HepG2 (cell line): ENCODE measurements at regions not wholly inside any gene's neighbourhood (a gene's known extent, or its start where the extent isn't known, plus 50 kb on each side); places are given as distances from the start of the nearest gene placed in this dataset.

Experiments
- ATAC-seq: fragments of 200-7000 bp; cut with Tn5 transposase; 3 replicates; pipeline ENCODE4 v1.9.1; 2020; ENCODE audit warnings: mild to moderate bottlenecking, moderate library complexity
- BruUV-seq: library from RNA; stranded (reverse); fragments of 400-500 nt; replicated peaks from 2 replicates; lab custom pipeline; 2021; lab: Mats Ljungman, UMichigan
- CTCF ChIA-PET: fragments of 300-600 bp; formaldehyde crosslinking; extraction: SDS; loops from one replicate; lab custom pipeline; 2021; ENCODE audit warnings: low total read pairs, inconsistent platforms, low intra/inter-chr PET ratio; lab: Yijun Ruan, JAX
- POLR2A ChIA-PET: fragments of 350-600 bp; sonication (Branson Sonifier 250); formaldehyde crosslinking; loops from one replicate; lab custom pipeline; 2020; ENCODE audit warnings: antibody characterized with exemption, inconsistent platforms; lab: Yijun Ruan, JAX
- DNase-seq: peaks from one replicate; pipeline ENCODE4 v3.0.0-alpha.2; 2015; ENCODE audit warnings: low spot score
- FAIRE-seq: peaks from 3 replicates; lab custom pipeline; 2011; peaks lifted over from hg19 to GRCh38; lab: Jason Lieb, UNC
- H2AFZ ChIP-seq: one replicate; pipeline ENCODE4 v1.6.1; 2011; ENCODE audit warnings: low read length, inconsistent platforms
- H3K27ac ChIP-seq: fragments of 300-600 bp; 3 replicates; pipeline ENCODE4 v1.8.0; 2011; ENCODE audit warnings: mixed run types, mild to moderate bottlenecking, mixed read lengths, low read length, inconsistent platforms; ENCODE audit not compliant: insufficient read depth; ENCODE audit errors: extremely low read length
- H3K27me3 ChIP-seq, 2 experiments: fragments of 200-600 bp in 1 of 2; 2 replicates in 1 of 2; 3 replicates in 1 of 2; pipeline versions ENCODE4 v1.6.0 to v1.8.0; 2011; ENCODE audit warnings: low read length in 2 of 2, mild to moderate bottlenecking in 2 of 2, moderate library complexity in 2 of 2, inconsistent platforms in 1 of 2; ENCODE audit not compliant: insufficient read depth in 2 of 2, control insufficient read depth in 1 of 2
- H3K36me3 ChIP-seq, 2 experiments: fragments of 200-600 bp in 1 of 2; replicated peaks in 1 of 2; 2 replicates in 1 of 2; 3 replicates in 1 of 2; pipeline versions ENCODE4 v1.5.1 to v1.8.0; 2011; ENCODE audit warnings: low read length in 2 of 2, inconsistent platforms in 1 of 2; ENCODE audit not compliant: insufficient read depth in 2 of 2, control insufficient read depth in 1 of 2
- H3K4me1 ChIP-seq: 2 replicates; pipeline ENCODE4 v1.5.1; 2012; ENCODE audit warnings: low read length, inconsistent platforms; ENCODE audit not compliant: insufficient read depth
- H3K4me2 ChIP-seq: 2 replicates; pipeline ENCODE4 v1.6.0; 2011; ENCODE audit warnings: low read depth, low read length, inconsistent platforms
- H3K4me3 ChIP-seq, 3 experiments: fragments of 200-600 bp in 1 of 3; sonication (generic), shearing (Covaris generic) in 1 of 3; replicated peaks in 1 of 3; 2 replicates each; pipeline ENCODE4 v1.5.1; 2011 to 2016; ENCODE audit warnings: low read length in 3 of 3, inconsistent platforms in 2 of 3, low read depth in 2 of 3, mild to moderate bottlenecking in 2 of 3, control low read depth in 1 of 3, mixed read lengths in 1 of 3; ENCODE audit not compliant: insufficient read depth in 1 of 3
- H3K79me2 ChIP-seq: one replicate; pipeline ENCODE4 v1.6.1; 2011; ENCODE audit warnings: low read length, inconsistent platforms; ENCODE audit not compliant: insufficient read depth
- H3K9ac ChIP-seq: 2 replicates; pipeline ENCODE4 v1.6.0; 2011; ENCODE audit warnings: mild to moderate bottlenecking, low read depth, low read length, inconsistent platforms; ENCODE audit not compliant: insufficient read depth
- H3K9me3 ChIP-seq: 2 replicates; pipeline ENCODE4 v1.5.1; 2012; ENCODE audit warnings: mild to moderate bottlenecking, low read length
- H4K20me1 ChIP-seq: 2 replicates; pipeline ENCODE4 v1.6.0; 2011; ENCODE audit warnings: inconsistent platforms, mild to moderate bottlenecking, low read length, moderate library complexity; ENCODE audit not compliant: insufficient read depth
- ADNP ChIP-seq: sonication (generic); formaldehyde crosslinking; IDR thresholded peaks from 2 replicates; pipeline ENCODE4 v1.4.0; 2020; ENCODE audit warnings: missing genetic modification reagents
- BCL6 ChIP-seq: IDR thresholded peaks from 2 replicates; pipeline ENCODE4 v1.6.1; 2016; ENCODE audit warnings: missing genetic modification reagents, missing compliant biosample characterization
- DR1 ChIP-seq: sonication (generic); formaldehyde crosslinking; IDR thresholded peaks from 2 replicates; pipeline ENCODE4 v1.8.0; 2021; ENCODE audit warnings: mild to moderate bottlenecking, missing genetic modification reagents, inconsistent platforms
- GATA4 ChIP-seq: sonication (generic); IDR thresholded peaks from 2 replicates; pipeline ENCODE4 v1.6.1; 2016; ENCODE audit warnings: antibody characterized with exemption, low read depth, borderline replicate concordance
- HMGA1 ChIP-seq: sonication (generic); formaldehyde crosslinking; conservative IDR thresholded peaks from 2 replicates; pipeline ENCODE4 v1.4.0; 2020; ENCODE audit warnings: missing genetic modification reagents
- JDP2 ChIP-seq: sonication (generic); formaldehyde crosslinking; IDR thresholded peaks from 2 replicates; pipeline ENCODE4 v1.8.1; 2022; ENCODE audit warnings: missing genetic modification reagents, borderline replicate concordance
- PAF1 ChIP-seq: IDR thresholded peaks from 2 replicates; pipeline ENCODE4 v1.6.1; 2016; ENCODE audit warnings: missing genetic modification reagents, missing compliant biosample characterization
- PCBP2 ChIP-seq: fragments of 200-400 bp; formaldehyde crosslinking; optimal IDR thresholded peaks from 2 replicates; pipeline ENCODE3; 2018; ENCODE audit warnings: low read length, low read depth; ENCODE audit not compliant: poor library complexity, severe bottlenecking
- SIX4 ChIP-seq: sonication (generic); formaldehyde crosslinking; IDR thresholded peaks from 2 replicates; pipeline ENCODE4 v1.4.0; 2020; ENCODE audit warnings: missing genetic modification reagents
- ZNF17 ChIP-seq: sonication (generic); formaldehyde crosslinking; IDR thresholded peaks from 2 replicates; pipeline ENCODE4 v1.5.0; 2020; ENCODE audit warnings: mild to moderate bottlenecking, missing genetic modification reagents
- ZNF343 ChIP-seq: sonication (generic); formaldehyde crosslinking; IDR thresholded peaks from 2 replicates; pipeline ENCODE4 v1.4.0; 2020; ENCODE audit warnings: mild to moderate bottlenecking, missing genetic modification reagents
- ZNF501 ChIP-seq: sonication (generic); formaldehyde crosslinking; IDR thresholded peaks from 2 replicates; pipeline ENCODE4 v1.5.1; 2020; ENCODE audit warnings: mild to moderate bottlenecking, moderate library complexity, missing genetic modification reagents
- ZNF747 ChIP-seq: sonication (generic); formaldehyde crosslinking; IDR thresholded peaks from 2 replicates; pipeline ENCODE4 v1.8.1; 2023; ENCODE audit warnings: missing genetic modification reagents, mild to moderate bottlenecking, borderline replicate concordance
- ZNF792 ChIP-seq: IDR thresholded peaks from 2 replicates; pipeline ENCODE4 v1.6.1; 2016
- WGBS: methylation state at CpG from one replicate; pipeline ENCODE4 v1.1.6; 2017; ENCODE audit warnings: low lambda C conversion rate; 5-methylcytosine and 5-hydroxymethylcytosine counted together
- in situ Hi-C: cut with HindIII; loops from 2 replicates; pipeline ENCODE4 v1.10.0; 2017; ENCODE audit warnings: low pct_unique_long_range_greater_than_20kb; ENCODE audit not compliant: extremely low pct_ligation_motif_present
- intact Hi-C: fragments of 100-400 bp; cut with micrococcal nuclease; formaldehyde crosslinking; loops from one replicate; pipeline ENCODE4 v1.10.0; 2022; ENCODE audit not compliant: unreplicated experiment
- TF ChIP-seq, protein P1 (sequence below): IDR thresholded peaks from 2 replicates; pipeline ENCODE4 v1.4.0; 2020; ENCODE audit warnings: mild to moderate bottlenecking, missing genetic modification reagents

DNA sequence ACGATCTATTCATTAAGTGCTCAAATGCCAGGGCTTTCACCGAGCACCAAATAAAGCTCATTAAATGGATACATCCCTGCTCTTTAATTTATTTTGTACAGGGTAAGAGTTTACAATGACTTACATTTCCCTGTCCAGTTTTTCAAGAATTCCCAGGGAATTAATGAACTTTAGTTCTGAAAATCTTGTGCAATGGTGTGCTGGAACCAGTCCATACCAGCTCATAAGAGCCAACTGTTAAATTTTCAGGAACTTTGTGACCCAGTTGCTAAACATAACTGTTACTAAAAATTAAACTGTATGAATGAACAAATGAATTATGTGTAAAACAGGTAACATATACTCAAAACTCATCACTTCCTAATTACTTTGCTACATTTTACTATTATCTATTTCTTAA, 191.7 kb upstream of the RASGEF1B start:
- DNase-seq = no peak

DNA sequence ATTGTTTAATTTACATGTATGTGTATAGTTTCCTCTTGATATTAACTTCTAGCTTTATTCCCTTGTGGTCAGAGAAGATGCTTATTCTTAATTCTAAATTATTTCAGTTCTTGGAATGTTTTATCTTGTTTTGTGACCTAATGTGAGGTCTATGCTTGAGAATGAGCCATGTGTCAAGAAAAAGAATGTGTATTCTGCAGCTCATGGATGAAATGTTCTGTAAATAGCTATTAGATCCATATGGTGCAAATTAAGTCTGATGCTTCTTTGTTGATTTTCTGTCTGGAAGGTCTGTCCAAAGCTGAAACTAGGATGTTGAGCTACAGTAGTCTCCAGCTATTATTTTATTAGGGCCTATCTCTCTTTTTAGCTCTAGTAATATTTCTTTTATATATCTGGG, 187.3 kb upstream of the RASGEF1B start:
- Histone ChIP-seq H4K20me1 (no peaks in the 10 kb centered on the region), H3K4me1 (no peaks in the 10 kb centered on the region), H3K9ac (no peak overlapping the region), H3K4me3 (no peak overlapping the region), H2AFZ (no peak overlapping the region), H3K9me3 (no peaks in the 10 kb centered on the region), H3K27ac (no peak overlapping the region), H3K4me2 (no peak overlapping the region), H3K79me2 (no peaks in the 10 kb centered on the region), H3K27me3 (no peaks in the 10 kb centered on the region), H3K36me3 (no peaks in the 10 kb centered on the region)
- in situ Hi-C loops (no loop called here), intact Hi-C loops (no loop called here)
- CTCF ChIA-PET = no interaction called here
- TF ChIP-seq DR1 (no peak), ZNF747 (CRISPR knock-in tag) (no peak), HMGA1 (CRISPR knock-in tag) (no peak), ZNF343 (no peak), GATA4 (no peak), JDP2 (CRISPR knock-in tag) (no peak), SIX4 (CRISPR knock-in tag) (no peak)
- TF ChIP-seq, protein P1, sequence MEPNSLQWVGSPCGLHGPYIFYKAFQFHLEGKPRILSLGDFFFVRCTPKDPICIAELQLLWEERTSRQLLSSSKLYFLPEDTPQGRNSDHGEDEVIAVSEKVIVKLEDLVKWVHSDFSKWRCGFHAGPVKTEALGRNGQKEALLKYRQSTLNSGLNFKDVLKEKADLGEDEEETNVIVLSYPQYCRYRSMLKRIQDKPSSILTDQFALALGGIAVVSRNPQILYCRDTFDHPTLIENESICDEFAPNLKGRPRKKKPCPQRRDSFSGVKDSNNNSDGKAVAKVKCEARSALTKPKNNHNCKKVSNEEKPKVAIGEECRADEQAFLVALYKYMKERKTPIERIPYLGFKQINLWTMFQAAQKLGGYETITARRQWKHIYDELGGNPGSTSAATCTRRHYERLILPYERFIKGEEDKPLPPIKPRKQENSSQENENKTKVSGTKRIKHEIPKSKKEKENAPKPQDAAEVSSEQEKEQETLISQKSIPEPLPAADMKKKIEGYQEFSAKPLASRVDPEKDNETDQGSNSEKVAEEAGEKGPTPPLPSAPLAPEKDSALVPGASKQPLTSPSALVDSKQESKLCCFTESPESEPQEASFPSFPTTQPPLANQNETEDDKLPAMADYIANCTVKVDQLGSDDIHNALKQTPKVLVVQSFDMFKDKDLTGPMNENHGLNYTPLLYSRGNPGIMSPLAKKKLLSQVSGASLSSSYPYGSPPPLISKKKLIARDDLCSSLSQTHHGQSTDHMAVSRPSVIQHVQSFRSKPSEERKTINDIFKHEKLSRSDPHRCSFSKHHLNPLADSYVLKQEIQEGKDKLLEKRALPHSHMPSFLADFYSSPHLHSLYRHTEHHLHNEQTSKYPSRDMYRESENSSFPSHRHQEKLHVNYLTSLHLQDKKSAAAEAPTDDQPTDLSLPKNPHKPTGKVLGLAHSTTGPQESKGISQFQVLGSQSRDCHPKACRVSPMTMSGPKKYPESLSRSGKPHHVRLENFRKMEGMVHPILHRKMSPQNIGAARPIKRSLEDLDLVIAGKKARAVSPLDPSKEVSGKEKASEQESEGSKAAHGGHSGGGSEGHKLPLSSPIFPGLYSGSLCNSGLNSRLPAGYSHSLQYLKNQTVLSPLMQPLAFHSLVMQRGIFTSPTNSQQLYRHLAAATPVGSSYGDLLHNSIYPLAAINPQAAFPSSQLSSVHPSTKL = no peak
- POLR2A ChIA-PET = no interaction called here
- no peak for DNase-seq
- no peak for FAIRE-seq
- no peak for ATAC-seq
- BruUV-seq = no TSS peak

More for the DNA sequence above, 191.7 kb upstream of the RASGEF1B start:
- FAIRE-seq = no peak
- Histone ChIP-seq H3K27me3 (no peaks in the 10 kb centered on the region), H3K27ac (no peak overlapping the region), H3K36me3 (no peaks in the 10 kb centered on the region), H3K4me1 (no peaks in the 10 kb centered on the region), H3K79me2 (no peaks in the 10 kb centered on the region), H3K4me2 (no peak overlapping the region), H3K9me3 (no peaks in the 10 kb centered on the region), H3K4me3 (no peak overlapping the region), H4K20me1 (no peaks in the 10 kb centered on the region), H3K9ac (no peak overlapping the region), H2AFZ (no peak overlapping the region)
- BruUV-seq = no TSS peak
- no peak for ATAC-seq
- WGBS = 63% methylated on average over 2 of the region's 2 CpGs
- POLR2A ChIA-PET = no interaction called here
- intact Hi-C loops = no loop called here
- TF ChIP-seq ZNF343 (no peak), PAF1 (CRISPR knock-in tag) (no peak), BCL6 (no peak), ZNF792 (CRISPR knock-in tag) (no peak), ZNF17 (CRISPR knock-in tag) (no peak), ZNF501 (CRISPR knock-in tag) (no peak), ADNP (no peak), PCBP2 (no peak)
- CTCF ChIA-PET = no interaction called here
- in situ Hi-C loops = no loop called here
